Tibial artery (tissue), 4 donors: ENCODE measurements at regions not wholly inside any gene's neighbourhood (a gene's known extent, or its start where the extent isn't known, plus 50 kb on each side); places are given as distances from the start of the nearest gene placed in this dataset.

Experiments
- DNase-seq, 2 donors: peaks; one replicate each; pipeline ENCODE4 v3.0.0-alpha.2; 2019
- H3K27ac ChIP-seq, 2 donors: fragments of 200-600 bp; sonication (generic) in 1 of 2; 1 replicate in 1 of 2; 2 replicates in 1 of 2; pipeline ENCODE4 v1.5.1; 2018 to 2019; ENCODE audit warnings: mild to moderate bottlenecking in 1 of 2
- H3K27me3 ChIP-seq, 2 donors: fragments of 200-600 bp; sonication (generic) in 1 of 2; one replicate each; pipeline versions ENCODE4 v1.5.1 to v1.6.0; 2016 to 2019
- H3K36me3 ChIP-seq, 3 donors: fragments of 200-600 bp; sonication (generic) in 2 of 3; one replicate each; pipeline ENCODE4 v1.5.1; 2016 to 2019; ENCODE audit warnings: mild to moderate bottlenecking in 2 of 3
- H3K4me1 ChIP-seq, 4 donors: fragments of 200-600 bp; sonication (generic) in 2 of 4; 1 replicate in 3 of 4; 2 replicates in 1 of 4; pipeline ENCODE4 v1.5.1; 2016 to 2019
- H3K4me3 ChIP-seq, 2 donors: fragments of 200-600 bp; sonication (generic) in 1 of 2; 1 replicate in 1 of 2; 2 replicates in 1 of 2; pipeline ENCODE4 v1.5.1; 2018 to 2019; ENCODE audit warnings: mild to moderate bottlenecking in 2 of 2
- H3K9me3 ChIP-seq, 3 donors: fragments of 200-600 bp; sonication (generic) in 1 of 3; one replicate each; pipeline ENCODE4 v1.5.1; 2016 to 2019
- intact Hi-C: fragments of 100-400 bp; cut with DNase I; formaldehyde crosslinking; loops from one replicate; pipeline ENCODE4 v1.15.0; 2023; ENCODE audit warnings: low total_unique reads
- TF ChIP-seq, protein P1 (sequence below), 2 experiments: fragments of 200-600 bp in 1 of 2; fragments of 450-650 bp in 1 of 2; IDR thresholded peaks; one replicate each; pipeline ENCODE4 v1.5.1; 2017 to 2019; ENCODE audit warnings: antibody characterized with exemption in 2 of 2, mild to moderate bottlenecking in 1 of 2, moderate library complexity in 1 of 2

DNA sequence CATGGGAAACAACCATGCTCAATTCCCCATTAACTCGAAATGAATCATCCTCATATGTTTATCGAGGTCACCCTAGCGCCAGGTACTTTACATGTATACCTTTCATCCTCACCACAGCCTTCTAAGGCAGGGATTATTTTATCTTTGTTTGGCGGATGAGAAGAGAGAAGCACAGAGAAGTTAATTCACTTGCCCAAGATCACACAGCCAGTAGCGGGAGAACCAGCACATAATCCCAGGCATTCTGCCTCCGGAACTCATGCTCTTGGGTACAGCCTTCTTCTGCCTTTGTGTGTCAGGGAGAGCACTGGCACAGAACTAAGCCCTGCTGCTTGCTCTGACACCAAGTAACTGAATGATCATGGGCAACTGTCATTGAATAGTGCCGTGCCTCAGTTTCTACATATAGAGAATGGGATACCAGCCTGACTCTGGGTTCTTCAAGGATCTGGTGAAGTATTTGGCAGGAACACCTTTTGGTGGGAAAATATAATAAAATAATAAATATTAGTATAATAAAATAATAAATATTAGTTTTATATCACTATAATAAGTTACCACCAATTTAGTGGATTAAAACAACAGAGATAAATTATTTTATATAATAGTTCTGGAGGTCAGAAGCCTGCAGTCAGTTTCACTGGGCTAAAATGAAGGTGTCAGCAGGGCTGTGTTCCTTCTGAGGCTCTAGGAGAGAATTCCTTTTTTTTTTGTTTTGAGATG, 220.9 kb downstream of the AACS start:
- H3K9me3 ChIP-seq = no peaks in the 10 kb centered on the region
- peaks cover 0 to 5% of the 10 kb centered on the region in 2 donors for H3K27me3 ChIP-seq
- intact Hi-C loops = no loop called here
- no peaks in the 10 kb centered on the region for H3K4me1 ChIP-seq
- no peak overlapping the region for H3K27ac ChIP-seq
- no peaks in the 10 kb centered on the region for H3K36me3 ChIP-seq
- H3K4me3 ChIP-seq = no peak overlapping the region
- no peak for DNase-seq
- TF ChIP-seq, protein P1, sequence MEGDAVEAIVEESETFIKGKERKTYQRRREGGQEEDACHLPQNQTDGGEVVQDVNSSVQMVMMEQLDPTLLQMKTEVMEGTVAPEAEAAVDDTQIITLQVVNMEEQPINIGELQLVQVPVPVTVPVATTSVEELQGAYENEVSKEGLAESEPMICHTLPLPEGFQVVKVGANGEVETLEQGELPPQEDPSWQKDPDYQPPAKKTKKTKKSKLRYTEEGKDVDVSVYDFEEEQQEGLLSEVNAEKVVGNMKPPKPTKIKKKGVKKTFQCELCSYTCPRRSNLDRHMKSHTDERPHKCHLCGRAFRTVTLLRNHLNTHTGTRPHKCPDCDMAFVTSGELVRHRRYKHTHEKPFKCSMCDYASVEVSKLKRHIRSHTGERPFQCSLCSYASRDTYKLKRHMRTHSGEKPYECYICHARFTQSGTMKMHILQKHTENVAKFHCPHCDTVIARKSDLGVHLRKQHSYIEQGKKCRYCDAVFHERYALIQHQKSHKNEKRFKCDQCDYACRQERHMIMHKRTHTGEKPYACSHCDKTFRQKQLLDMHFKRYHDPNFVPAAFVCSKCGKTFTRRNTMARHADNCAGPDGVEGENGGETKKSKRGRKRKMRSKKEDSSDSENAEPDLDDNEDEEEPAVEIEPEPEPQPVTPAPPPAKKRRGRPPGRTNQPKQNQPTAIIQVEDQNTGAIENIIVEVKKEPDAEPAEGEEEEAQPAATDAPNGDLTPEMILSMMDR (IDR thresholded peaks at IDR 0.05) = no peak

DNA sequence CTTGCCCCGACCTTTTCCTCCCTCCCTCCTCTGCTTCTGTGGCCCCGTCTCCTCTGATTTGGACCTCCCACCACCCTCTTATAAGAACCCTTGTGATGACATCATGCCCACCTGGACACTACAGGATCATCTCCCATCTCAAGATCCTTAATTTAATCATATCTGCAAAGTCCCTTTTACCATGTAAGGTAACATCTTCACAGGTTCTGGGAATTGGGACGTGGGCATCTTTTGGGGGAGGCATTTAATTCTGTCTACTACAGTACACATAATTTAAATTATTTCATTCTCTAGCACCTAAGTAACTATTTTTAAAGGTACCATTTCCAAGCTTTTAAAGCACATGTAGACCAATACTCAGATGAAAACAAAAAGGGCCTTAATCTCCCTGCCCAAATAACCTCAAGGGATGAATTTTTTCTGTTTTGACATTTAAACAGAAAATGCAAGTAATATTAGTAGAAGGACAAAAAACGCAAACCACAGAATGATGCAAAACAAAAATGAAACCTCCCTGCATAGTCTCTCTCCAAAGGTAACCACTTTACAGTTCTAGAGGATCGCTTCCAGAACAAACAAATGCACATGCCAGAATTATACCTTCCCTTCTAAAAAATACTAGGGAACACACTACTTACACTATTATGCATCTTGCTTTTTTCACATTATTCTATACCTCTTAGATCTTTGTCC, 222.1 kb downstream of the AACS start:
- DNase-seq = no peak
- no peaks in the 10 kb centered on the region for H3K36me3 ChIP-seq
- intact Hi-C loops = no loop called here
- peaks cover 0 to 5% of the 10 kb centered on the region in 2 donors for H3K27me3 ChIP-seq
- no peak overlapping the region for H3K4me3 ChIP-seq
- no peaks in the 10 kb centered on the region for H3K4me1 ChIP-seq
- no peaks in the 10 kb centered on the region for H3K9me3 ChIP-seq
- no peak overlapping the region for H3K27ac ChIP-seq
- TF ChIP-seq, protein P1 (IDR thresholded peaks at IDR 0.05) = no peak

GRCh38 chr12:125288931-125289928, 224.0 kb downstream of the AACS start:
- Histone ChIP-seq H3K36me3 (no peaks in the 10 kb centered on the region), H3K4me3 (no peak overlapping the region)

DNA sequence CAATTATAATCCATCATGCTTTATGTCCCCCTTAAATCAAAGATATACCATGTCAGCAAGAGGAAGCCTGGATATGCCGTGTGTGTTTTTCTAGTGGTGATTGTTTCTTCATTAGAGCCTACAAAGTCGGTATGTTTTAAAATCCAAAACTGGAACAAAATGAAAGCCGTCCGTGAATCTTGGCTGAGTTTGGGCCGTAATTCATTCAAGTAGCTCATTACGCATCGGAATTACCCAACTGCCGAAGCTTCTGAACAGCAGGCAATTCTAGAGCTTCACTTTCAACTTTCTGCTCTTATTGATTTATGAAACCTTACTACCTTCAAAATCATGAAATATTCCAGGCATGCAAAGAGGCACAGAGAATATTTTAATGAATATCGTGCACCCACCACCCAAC, 224.7 kb downstream of the AACS start:
- intact Hi-C loops = no loop called here
- Histone ChIP-seq H3K4me1 (no peaks in the 10 kb centered on the region), H3K9me3 (peaks cover 0 to 9% (median 9%) of the 10 kb centered on the region in 3 donors), H3K4me3 (no peak overlapping the region), H3K27me3 (peaks cover 0 to 5% of the 10 kb centered on the region in 2 donors), H3K27ac (no peak overlapping the region), H3K36me3 (no peaks in the 10 kb centered on the region)
- TF ChIP-seq, protein P1 (IDR thresholded peaks at IDR 0.05) = no peak
- DNase-seq = no peak

More at GRCh38 chr12:125288931-125289928, 224.0 kb downstream of the AACS start:
- Histone ChIP-seq H3K4me1 (no peaks in the 10 kb centered on the region), H3K9me3 (peaks cover 0 to 9% (median 9%) of the 10 kb centered on the region in 3 donors), H3K27me3 (peaks cover 0 to 5% of the 10 kb centered on the region in 2 donors), H3K27ac (no peak overlapping the region)
- no peak for DNase-seq
- intact Hi-C loops = no loop called here
- TF ChIP-seq, protein P1 (IDR thresholded peaks at IDR 0.05) = no peak

DNA sequence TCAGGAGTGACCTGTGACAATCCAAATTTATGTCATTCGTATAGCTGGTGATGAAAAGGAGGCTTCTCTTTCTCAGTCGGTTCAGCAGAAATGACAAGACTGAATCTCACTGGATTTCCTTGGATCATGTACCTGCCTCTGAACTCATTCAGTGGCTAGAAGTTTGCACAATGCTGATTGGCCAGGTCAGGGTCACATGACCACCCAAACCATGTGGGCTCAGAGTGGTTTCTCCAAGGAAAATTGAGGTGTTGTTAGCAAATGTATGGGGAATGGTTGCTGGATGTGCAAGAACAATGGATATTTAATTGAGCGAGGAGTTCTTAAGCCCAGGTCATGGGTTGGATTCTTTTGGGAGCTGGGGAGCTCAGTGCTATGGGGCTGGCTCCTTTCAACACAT, 227.5 kb downstream of the AACS start:
- H3K36me3 ChIP-seq = no peaks in the 10 kb centered on the region
- peaks cover 0 to 9% (median 9%) of the 10 kb centered on the region in 3 donors for H3K9me3 ChIP-seq
- no peak for DNase-seq
- H3K27me3 ChIP-seq = peaks cover 0 to 5% of the 10 kb centered on the region in 2 donors
- TF ChIP-seq, protein P1 (IDR thresholded peaks at IDR 0.05) = no peak
- intact Hi-C loops = no loop called here
- no peaks in the 10 kb centered on the region for H3K4me1 ChIP-seq
- no peak overlapping the region for H3K27ac ChIP-seq
- H3K4me3 ChIP-seq = no peak overlapping the region
